ENCODE measurements at regions not wholly inside any gene's neighbourhood (a gene's known extent, or its start where the extent isn't known, plus 50 kb on each side); places are given as distances from the start of the nearest gene placed in this dataset.

- DNase-seq = peak in 2 of 42 donors; percentile 11 to 37
Measured at GRCh38 chr3:127394984-127395662, 107.3 kb upstream of the PRR20G start.

GRCh38 chr3:127394031-127394430 is 106.2 kb upstream of the PRR20G start:
- intact Hi-C loops (cut with DNase I) = no loop called here
- peak in 1 of 42 donors; percentile 28 for DNase-seq

More at GRCh38 chr3:127394984-127395662, 107.3 kb upstream of the PRR20G start:
- intact Hi-C loops (cut with DNase I) = no loop called here

- DNase-seq = peak in 1 of 42 donors; percentile 23
- intact Hi-C loops (cut with DNase I) = no loop called here
Measured at GRCh38 chr3:127393131-127393820, 105.4 kb upstream of the PRR20G start.

GRCh38 chr3:127392156-127392490 is 104.3 kb upstream of the PRR20G start:
- intact Hi-C loops (cut with DNase I) = no loop called here
- DNase-seq = peak in 3 of 42 donors; percentile 16 to 23 (median 21)

- peak in 2 of 42 donors; percentile 25 to 33 for DNase-seq
- intact Hi-C loops (cut with DNase I) = no loop called here
Measured at GRCh38 chr3:127391436-127392155, 103.8 kb upstream of the PRR20G start.

GRCh38 chr3:127390365-127391025 is 102.6 kb upstream of the PRR20G start:
- DNase-seq = peak in 2 of 42 donors; percentile 25 to 34
- intact Hi-C loops (cut with DNase I) = no loop called here

DNA sequence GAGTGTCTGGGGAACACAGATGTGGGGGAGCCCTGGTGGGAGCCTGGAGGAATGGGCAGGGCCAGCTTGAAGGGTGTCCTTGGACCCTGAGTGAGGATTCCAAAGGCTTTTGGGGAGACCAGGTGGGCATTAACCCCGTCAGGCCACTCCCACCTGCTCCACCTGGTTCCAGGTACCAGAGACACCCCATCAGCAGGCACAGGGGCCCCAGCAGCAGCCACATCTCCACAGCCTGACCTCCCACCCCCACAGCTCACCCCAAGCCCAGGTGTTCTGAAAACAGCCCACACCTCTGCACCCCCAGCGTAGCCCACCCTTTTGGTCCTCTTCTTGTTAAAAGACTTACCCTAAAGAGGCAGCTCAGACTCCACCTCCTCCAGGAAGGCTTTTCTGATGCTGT is 102.1 kb upstream of the PRR20G start:
- peak in 1 of 42 donors; percentile 27 for DNase-seq
- intact Hi-C loops (cut with DNase I) = no loop called here

- DNase-seq = peak in 1 of 42 donors; percentile 7
- intact Hi-C loops (cut with DNase I) = no loop called here
Measured at GRCh38 chr3:127389420-127389819, 101.6 kb upstream of the PRR20G start.

DNA sequence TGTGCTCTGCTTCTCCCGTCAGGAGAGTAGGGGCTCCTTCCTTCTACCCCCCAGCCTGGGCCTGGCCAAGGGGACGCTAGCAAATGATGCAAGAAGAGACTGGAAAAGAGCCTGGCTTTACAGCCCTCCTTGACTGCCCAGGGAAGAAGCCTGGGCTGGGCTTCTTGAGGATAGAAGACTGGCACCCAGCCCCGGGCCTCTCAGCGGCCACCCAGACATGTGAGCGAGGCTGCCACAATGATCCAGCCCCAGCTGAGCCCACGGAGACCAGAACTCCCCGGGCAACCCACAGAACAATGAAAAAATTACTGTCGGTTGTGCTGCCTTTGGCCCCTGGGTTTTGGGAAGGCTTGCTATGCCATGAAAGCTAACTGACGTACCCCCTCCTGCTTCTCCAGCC is 100.6 kb upstream of the PRR20G start:
- intact Hi-C loops (cut with DNase I) = no loop called here
- peak in 1 of 42 donors; percentile 12 for DNase-seq

DNA sequence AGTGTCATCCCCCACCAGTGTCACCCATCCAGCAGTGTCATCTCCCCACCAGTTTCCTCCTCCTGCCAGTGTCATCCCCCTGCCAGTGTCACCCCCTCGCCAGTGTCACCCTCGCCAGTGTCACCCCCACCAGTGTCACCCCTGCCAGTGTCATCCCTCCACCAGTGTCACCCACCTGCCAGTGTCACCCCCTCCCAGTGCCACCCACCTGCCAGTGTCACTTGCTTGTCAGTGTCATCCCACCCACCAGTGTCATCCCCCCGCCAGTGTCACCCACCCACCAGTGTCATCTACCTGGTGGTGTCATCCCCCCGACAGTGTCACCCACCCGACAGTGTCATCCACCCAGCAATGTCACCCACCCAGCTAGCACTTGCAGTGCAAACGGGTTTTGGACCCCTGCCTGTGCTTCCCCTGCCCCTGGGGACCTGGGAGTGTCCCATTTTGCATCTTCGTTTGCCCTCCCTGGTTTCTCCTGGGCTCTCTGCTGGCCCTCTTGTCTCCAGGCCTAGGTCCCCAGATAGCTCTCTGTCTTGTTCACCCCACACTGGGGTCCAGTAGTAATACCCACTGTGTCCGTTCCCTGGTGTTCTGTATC is 99.8 kb upstream of the PRR20G start:
- peak in 3 of 42 donors; percentile 6 to 15 (median 13) for DNase-seq
- intact Hi-C loops (cut with DNase I) = no loop called here

GRCh38 chr3:127387119-127387518 is 99.3 kb upstream of the PRR20G start:
- peak in 3 of 42 donors; percentile 8 to 39 (median 19) for DNase-seq

DNA sequence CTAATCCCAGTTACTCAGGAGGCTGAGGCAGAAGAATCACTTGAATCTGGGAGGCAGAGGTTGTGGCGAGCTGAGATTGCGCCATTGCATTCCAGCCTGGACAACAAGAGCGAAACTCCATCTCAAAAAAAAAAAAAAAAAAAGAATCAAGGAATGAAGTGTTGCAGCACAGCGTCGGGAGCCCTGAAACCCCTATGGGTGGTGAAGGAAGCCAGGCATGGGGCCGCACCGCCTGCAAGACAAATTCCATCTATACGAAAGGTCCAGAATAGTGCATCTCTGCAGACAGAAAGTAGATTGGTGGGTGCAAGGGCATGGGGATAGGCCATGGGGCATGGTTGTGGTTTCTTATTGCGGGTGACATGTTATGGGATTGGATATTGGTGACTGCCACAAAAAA is 98.6 kb upstream of the PRR20G start:
- peak in 2 of 42 donors; percentile 11 to 22 for DNase-seq
- intact Hi-C loops (cut with DNase I) = no loop called here

More at GRCh38 chr3:127387119-127387518, 99.3 kb upstream of the PRR20G start:
- intact Hi-C loops (cut with DNase I) = no loop called here

DNA sequence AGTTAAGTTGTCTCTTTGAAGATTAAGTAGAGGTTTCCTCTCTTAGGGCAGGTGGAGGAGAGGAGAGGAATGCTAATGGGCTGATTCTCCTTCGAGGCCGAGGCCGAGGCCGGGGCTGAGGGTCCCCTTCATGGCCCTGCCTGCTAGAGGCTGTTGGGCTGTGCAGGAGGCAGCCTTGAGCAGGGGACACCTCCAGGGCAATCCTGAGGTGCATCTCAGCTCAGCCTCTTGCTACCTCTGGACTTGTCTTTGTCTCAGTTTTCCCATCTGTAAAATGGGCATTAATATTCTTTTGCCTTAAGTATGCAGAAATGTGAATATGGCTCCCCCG is 97.7 kb upstream of the PRR20G start:
- DNase-seq = peak in 1 of 42 donors; percentile 1
- intact Hi-C loops (cut with DNase I) = no loop called here

DNA sequence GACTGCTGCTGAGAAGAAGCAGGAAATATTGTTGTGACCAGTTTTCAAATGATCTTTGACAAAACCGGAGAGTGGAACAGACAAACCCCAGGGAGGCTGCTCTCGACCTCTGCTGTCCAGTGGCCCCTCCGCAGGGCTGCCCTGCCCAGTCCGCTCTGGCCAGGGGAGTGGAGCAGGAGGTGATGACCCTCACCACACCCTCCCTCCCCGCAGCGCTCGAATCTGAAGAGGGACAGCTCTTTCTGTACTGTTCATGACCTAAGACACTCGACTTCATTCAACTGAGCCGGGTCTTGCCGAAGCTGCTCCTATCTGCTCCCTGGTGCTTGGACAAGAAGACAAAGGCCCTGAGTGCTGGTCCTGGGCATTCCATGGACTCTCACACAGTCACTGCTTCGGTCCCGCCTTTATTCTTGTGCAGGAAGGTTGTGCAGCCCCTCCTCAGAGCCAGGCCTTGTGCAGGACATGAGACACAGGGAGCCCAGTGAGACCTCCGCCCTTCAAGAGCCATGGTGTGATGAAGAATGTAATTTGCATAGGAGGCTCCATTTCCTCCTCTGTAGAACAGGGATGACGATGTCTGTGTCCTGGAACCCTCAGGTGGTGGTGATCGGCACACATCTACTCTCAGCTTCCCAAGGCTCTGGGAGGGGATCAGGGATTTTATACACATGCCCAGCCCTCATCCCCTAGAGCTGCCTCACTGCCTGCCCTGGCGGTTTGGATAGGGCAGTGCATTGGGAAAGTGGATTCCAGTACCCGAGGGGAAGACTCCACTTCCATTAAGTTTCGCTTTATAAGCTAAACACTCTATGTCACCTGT is 97.1 kb upstream of the PRR20G start:
- intact Hi-C loops (cut with DNase I) = no loop called here
- DNase-seq = peak in 3 of 42 donors; percentile 5 to 38 (median 24)

DNA sequence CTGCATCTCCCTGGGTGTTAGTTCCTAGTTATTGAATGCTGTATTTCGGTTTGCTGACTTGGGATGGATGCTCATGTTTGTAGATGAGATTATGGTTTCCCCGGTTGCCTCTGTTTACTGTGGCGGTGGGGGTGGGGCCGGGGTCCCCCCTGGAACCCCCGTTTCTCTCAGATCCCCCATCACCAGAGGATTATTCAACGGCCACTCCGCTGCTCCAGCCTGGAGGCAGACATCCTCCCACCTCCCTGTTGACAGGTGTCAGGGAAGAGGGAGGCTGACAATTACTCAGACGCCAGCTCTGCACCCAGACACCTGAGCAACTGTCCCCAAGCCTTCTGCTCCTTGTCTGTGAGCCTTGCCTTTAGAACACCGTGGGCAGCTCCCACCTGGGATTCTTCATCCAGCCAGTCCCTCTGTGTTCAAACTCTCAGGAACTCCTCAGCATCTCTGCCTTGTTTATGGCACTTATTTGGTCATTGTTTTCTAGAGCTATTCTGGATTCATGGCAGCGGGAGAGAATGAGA is 95.9 kb upstream of the PRR20G start:
- DNase-seq = peak in 2 of 42 donors; percentile 7 to 19
- intact Hi-C loops (cut with DNase I) = no loop called here

DNA sequence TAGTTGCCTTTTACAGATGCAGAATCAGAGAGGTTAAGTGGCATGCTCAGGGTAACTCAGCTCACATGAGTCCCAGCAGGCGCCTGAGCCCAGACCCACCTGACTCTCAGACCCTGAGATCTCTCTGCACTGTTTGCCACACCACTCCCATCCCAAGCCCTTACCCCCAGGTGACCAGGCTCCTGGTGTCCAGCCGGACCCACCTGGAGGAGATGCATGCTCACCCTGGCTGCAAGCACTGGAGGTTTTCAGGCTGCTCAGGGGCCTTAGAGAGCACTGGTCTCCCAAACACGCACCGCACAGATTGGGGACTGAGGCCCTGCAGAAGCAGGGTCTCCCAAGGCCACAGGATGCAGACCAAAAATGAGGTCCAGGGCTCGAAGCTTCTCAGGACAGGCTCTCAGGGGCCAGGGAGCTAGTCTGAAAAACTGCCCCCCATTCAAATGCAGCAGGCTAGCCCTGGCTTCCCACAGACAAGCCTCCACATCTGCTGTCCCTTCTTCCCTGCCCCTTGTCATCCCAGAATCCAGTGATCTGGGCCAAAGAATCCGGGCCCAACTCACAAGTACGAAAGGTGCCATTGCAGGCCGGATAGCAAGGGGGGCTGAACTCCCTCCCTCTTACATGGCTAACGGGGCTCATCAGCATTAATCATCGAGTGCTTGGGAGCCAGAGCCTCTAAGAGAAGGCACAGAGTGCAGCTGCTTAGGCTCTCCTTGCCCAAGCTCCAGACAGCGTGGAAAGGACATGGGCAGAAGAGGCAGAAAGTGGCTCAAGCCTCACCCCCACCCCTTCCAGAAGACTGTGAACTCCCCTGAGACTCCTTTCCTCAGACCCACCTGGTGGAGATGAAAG is 90.2 kb upstream of the PRR20G start:
- intact Hi-C loops (cut with DNase I) = no loop called here
- DNase-seq = peak in 3 of 42 donors; percentile 6 to 37 (median 27)

Data from head of caudate nucleus (tissue), 42 donors.